Calu3 (cell line): ENCODE measurements at regions not wholly inside any gene's neighbourhood (a gene's known extent, or its start where the extent isn't known, plus 50 kb on each side); places are given as distances from the start of the nearest gene placed in this dataset.

ENCODE experiments used
- BruUV-seq: library from RNA; stranded (reverse); fragments of 400-500 nt; replicated peaks from 2 replicates; lab custom pipeline; 2021; lab: Mats Ljungman, UMichigan
- CTCF ChIA-PET: fragments of 300-600 bp; sonication (Branson Sonifier 250); formaldehyde crosslinking; loops from one replicate; lab custom pipeline; 2022; ENCODE audit warnings: antibody characterized with exemption; lab: Charles Lee
- DNase-seq: peaks from one replicate; pipeline ENCODE4 v3.0.0; 2022
- H3K27ac Mint-ChIP-seq: one replicate; pipeline ENCODE4 v1.8.0; 2022; ENCODE audit warnings: mixed read lengths; ENCODE audit not compliant: unreplicated experiment
- H3K27me3 Mint-ChIP-seq: one replicate; pipeline ENCODE4 v1.8.0; 2022; ENCODE audit warnings: mixed read lengths; ENCODE audit not compliant: unreplicated experiment
- H3K36me3 Mint-ChIP-seq: one replicate; pipeline ENCODE4 v1.8.0; 2022; ENCODE audit warnings: mild to moderate bottlenecking, moderate library complexity, mixed read lengths; ENCODE audit not compliant: insufficient read depth, unreplicated experiment
- H3K4me1 Mint-ChIP-seq: one replicate; pipeline ENCODE4 v1.8.0; 2022; ENCODE audit warnings: mild to moderate bottlenecking, low read depth, mixed read lengths; ENCODE audit not compliant: unreplicated experiment
- H3K4me3 Mint-ChIP-seq: one replicate; pipeline ENCODE4 v1.8.0; 2022; ENCODE audit warnings: mild to moderate bottlenecking, low read depth, moderate library complexity, mixed read lengths; ENCODE audit not compliant: unreplicated experiment
- H3K9me3 Mint-ChIP-seq: one replicate; pipeline ENCODE4 v1.8.0; 2022; ENCODE audit warnings: low read depth, mixed read lengths; ENCODE audit not compliant: unreplicated experiment
- CTCF ChIP-seq: fragments of 200-600 bp; IDR thresholded peaks from one replicate; pipeline ENCODE4 v1.8.0; 2022; ENCODE audit warnings: antibody characterized with exemption; ENCODE audit not compliant: unreplicated experiment
- intact Hi-C: fragments of 100-400 bp; cut with micrococcal nuclease; formaldehyde crosslinking; loops from one replicate; pipeline ENCODE4 v1.10.0; 2022; ENCODE audit not compliant: unreplicated experiment

GRCh38 chr21:41639336-41639735, 127.5 kb downstream of the RIPK4 start:
- H3K9me3 Mint-ChIP-seq = peaks cover 6% of the 10 kb centered on the region
- no peak for DNase-seq
- H3K27me3 Mint-ChIP-seq = no peaks in the 10 kb centered on the region
- peaks cover 68% of the 10 kb centered on the region for H3K4me1 Mint-ChIP-seq
- no peak overlapping the region for H3K27ac Mint-ChIP-seq
- TF ChIP-seq CTCF = no peak
- intact Hi-C loops = no loop called here
- BruUV-seq = no TSS peak
- peaks cover 17% of the 10 kb centered on the region for H3K36me3 Mint-ChIP-seq
- CTCF ChIA-PET = no interaction called here
- no peak overlapping the region for H3K4me3 Mint-ChIP-seq

- CTCF ChIA-PET = interaction anchor here (0.6 kb wide), 1 partner anchor 130 kb away, joined by 3 read pairs; no protein-coding TSS in a partner anchor
Observed at GRCh38 chr21:41638201-41638790, 128.6 kb downstream of the RIPK4 start.

GRCh38 chr21:41636636-41637630, 129.0 kb upstream of the TMPRSS2 start:
- no peak overlapping the region for H3K4me3 Mint-ChIP-seq
- TF ChIP-seq CTCF = no peak
- H3K27me3 Mint-ChIP-seq = no peaks in the 10 kb centered on the region
- peaks cover 6% of the 10 kb centered on the region for H3K9me3 Mint-ChIP-seq
- peaks cover 75% of the 10 kb centered on the region for H3K4me1 Mint-ChIP-seq
- intact Hi-C loops = no loop called here
- CTCF ChIA-PET = no interaction called here
- DNase-seq = no peak
- peak overlapping the region; percentile 54 for H3K27ac Mint-ChIP-seq
- BruUV-seq = no TSS peak
- peaks cover 18% of the 10 kb centered on the region for H3K36me3 Mint-ChIP-seq

More at GRCh38 chr21:41638201-41638790, 128.6 kb downstream of the RIPK4 start:
- H3K4me3 Mint-ChIP-seq = no peak overlapping the region
- peaks cover 78% of the 10 kb centered on the region for H3K4me1 Mint-ChIP-seq
- DNase-seq = no peak
- no TSS peak for BruUV-seq
- H3K36me3 Mint-ChIP-seq = peaks cover 23% of the 10 kb centered on the region
- no peak for TF ChIP-seq CTCF
- H3K9me3 Mint-ChIP-seq = peaks cover 6% of the 10 kb centered on the region
- H3K27me3 Mint-ChIP-seq = no peaks in the 10 kb centered on the region
- no peak overlapping the region for H3K27ac Mint-ChIP-seq
- intact Hi-C loops = no loop called here

- Mint-ChIP-seq H3K4me3 (no peak overlapping the region), H3K9me3 (peaks cover 6% of the 10 kb centered on the region), H3K27ac (peak overlapping the region; percentile 74), H3K27me3 (no peaks in the 10 kb centered on the region), H3K4me1 (peaks cover 74% of the 10 kb centered on the region), H3K36me3 (peaks cover 20% of the 10 kb centered on the region)
- CTCF ChIA-PET = no interaction called here
- no peak for TF ChIP-seq CTCF
- no peak for DNase-seq
- BruUV-seq = no TSS peak
- intact Hi-C loops = no loop called here
Observed at GRCh38 chr21:41635874-41636273, 127.9 kb upstream of the TMPRSS2 start.
